NCI-H1694 (cell line): ENCODE measurements at regions not wholly inside any gene's neighbourhood (a gene's known extent, or its start where the extent isn't known, plus 50 kb on each side); places are given as distances from the start of the nearest gene placed in this dataset.

Source experiments
- DNase-seq: peaks from one replicate; lab custom pipeline; 2025; lab: John Stamatoyannopoulos, UW

DNA sequence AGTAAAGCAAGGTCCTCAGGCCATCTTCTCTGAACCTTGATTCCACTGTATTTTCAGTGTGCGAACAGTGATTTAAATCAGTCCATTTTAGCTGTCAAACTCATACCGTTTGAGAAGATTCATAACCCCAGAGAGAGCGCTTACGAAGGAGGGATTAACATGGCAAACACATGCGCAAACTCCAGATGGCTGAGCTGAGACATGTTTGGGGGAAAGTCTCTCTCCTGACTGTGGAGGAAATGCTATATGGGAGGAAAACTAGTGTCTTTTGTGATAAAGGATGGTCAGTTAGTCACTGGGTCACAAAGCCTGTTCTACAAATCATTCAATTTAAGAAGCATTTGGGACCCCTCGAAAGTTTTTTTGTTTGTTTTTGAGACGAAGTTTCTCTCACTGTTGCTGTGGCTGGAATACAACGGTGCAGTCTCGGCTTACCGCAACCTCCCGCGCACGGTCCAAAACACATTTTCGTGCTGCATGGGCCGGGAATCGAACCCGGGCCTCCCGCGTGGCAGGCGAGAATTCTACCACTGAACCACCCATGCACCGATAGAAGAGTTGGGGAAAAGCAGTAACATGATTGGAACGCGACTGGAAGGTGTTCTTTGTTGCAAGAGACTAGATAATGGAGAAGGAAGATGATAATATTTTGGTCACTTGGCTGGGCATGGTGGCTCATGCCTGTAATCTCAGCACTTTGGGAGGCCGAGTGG, 58.4 kb upstream of the CXADR start:
- DNase-seq: peak; percentile 97

- DNase-seq: no peak
Measured at GRCh38 chr21:17455028-17455353, 57.9 kb upstream of the CXADR start.

DNA sequence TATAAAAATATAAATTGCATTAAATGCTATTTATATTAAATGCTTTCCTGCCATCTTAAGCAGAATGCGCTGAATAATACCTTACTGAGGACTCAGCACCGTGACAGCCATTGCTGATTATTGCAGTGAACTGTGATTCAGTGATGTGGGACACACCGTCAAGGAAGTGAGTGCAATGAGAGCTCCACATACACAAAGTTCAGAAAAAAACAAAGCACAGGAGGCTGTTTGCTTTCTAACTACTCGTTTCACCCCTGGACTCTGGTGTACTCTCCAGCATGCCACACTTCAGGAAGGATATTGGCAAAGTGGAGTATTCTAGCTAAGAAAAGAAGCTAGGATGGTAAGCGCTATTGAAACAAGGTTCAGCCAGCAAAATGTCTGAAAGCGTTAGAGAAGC, 57.4 kb upstream of the CXADR start:
- DNase-seq: no peak

GRCh38 chr21:17458279-17458678, 54.6 kb upstream of the CXADR start:
- no peak for DNase-seq

GRCh38 chr21:17460094-17460493, 52.7 kb upstream of the CXADR start:
- DNase-seq: no peak

- no peak for DNase-seq
Measured at GRCh38 chr21:17461014-17461413, 51.8 kb upstream of the CXADR start.

- no peak for DNase-seq
Measured at GRCh38 chr21:17461582-17461981, 51.3 kb upstream of the CXADR start.

DNA sequence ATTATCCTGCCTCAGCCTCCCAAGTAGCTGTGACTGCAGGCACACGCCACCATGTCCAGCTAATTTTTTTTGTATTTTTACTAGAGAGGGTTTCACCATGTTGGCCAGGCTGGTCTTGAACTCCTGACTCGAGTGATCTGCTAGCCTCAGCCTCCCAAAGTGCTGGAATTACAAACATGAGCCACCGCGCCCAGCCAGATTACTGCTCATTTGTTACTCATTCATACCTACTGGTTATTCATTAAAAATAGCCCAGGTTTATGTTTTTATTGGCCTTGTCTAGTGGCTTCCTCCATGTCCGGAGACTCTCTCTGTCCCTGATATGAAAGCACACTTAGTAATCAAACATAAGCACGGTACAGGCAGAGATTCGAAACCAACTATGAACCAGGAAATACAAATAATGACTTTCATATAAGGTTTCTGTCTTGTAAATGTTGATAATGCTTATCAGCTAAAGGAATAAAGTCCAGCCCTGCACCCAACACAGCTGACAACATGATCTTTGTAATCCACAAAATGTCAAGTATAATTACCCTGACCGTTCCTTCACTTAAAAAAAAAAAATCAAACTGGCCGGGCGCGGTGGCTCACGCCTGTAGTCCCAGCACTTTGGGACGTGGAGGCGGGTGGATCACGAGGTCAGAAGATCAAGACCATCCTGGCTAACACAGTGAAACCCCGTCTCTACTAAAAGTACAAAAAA, 50.4 kb upstream of the CXADR start:
- no peak for DNase-seq
